ENCODE measurements at regions not wholly inside any gene's neighbourhood (a gene's known extent, or its start where the extent isn't known, plus 50 kb on each side); places are given as distances from the start of the nearest gene placed in this dataset.

GRCh38 chr12:39672976-39673375 lies 53.4 kb upstream of the ABCD2 start:
- TF ChIP-seq CTCF (IDR thresholded peaks at IDR 0.05; ENCODE audit: low read depth, low read length) (no peak), EZH2phosphoT487 (IDR thresholded peaks at IDR 0.05; ENCODE audit: low read depth) (no peak)

Data from OCI-LY3 (cell line).